ENCODE measurements at regions not wholly inside any gene's neighbourhood (a gene's known extent, or its start where the extent isn't known, plus 50 kb on each side); places are given as distances from the start of the nearest gene placed in this dataset.

DNA sequence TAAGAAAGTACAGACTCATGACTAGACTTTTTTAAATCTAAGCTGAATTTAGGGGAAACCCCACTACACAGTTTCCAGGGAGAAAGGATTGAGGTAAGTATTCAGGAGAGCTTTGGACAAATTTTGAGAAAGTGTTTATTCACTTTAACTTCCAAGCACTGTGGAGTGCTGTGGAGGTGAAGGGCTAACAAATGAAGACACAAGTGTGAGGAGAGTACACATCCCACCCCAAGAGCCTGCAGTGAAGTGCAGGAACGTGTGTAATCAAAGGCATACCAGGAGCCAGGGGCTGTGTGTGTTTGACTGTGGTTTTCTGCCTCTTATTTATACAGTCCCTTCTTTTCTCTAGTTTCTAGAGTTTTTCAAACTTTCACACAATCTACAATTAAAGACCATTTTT, 118.3 kb downstream of the CMPK2 start:
- H3K27ac ChIP-seq (ENCODE audit: low read length), result no peak overlapping the region
- no peak overlapping the region for H3K9ac ChIP-seq (ENCODE audit: low read length)
- H2AFZ ChIP-seq (ENCODE audit: low read length), result no peak overlapping the region
- TF ChIP-seq EZH2 (IDR thresholded peaks at IDR 0.05; ENCODE audit: low read length, unreplicated experiment), result no peak
- H3K27me3 ChIP-seq (ENCODE audit: low read length), result peaks cover 34% of the 10 kb centered on the region; the same call in 1 of the 2 replicates
- no peak overlapping the region for H3K4me2 ChIP-seq (ENCODE audit: low read length)
- no peaks in the 10 kb centered on the region for H4K20me1 ChIP-seq (ENCODE audit: low read length)
- POLR2A ChIA-PET (ENCODE audit: unreplicated experiment), result no interaction called here
- no peak overlapping the region for H3K4me3 ChIP-seq (ENCODE audit: low read length)
- BruUV-seq (replicated peaks), result no TSS peak
- DNase-seq (no peak), ATAC-seq (no peak)
- H3K4me1 ChIP-seq (ENCODE audit: insufficient read depth, low read length), result no peaks in the 10 kb centered on the region
- H3K79me2 ChIP-seq (ENCODE audit: low read length), result no peaks in the 10 kb centered on the region
- H3F3A ChIP-seq (ENCODE audit: low read length, unreplicated experiment), result no peaks in the 10 kb centered on the region
- no peaks in the 10 kb centered on the region for H3K36me3 ChIP-seq (ENCODE audit: low read depth, low read length)
- intact Hi-C loops (cut with micrococcal nuclease), result no loop called here
- CTCF ChIA-PET, result no interaction called here
- H3K9me3 ChIP-seq (ENCODE audit: low read length), result no peaks in the 10 kb centered on the region
- no peaks in the 10 kb centered on the region for H3K9me2 ChIP-seq (replicated peaks; ENCODE audit: low read length)

GRCh38 chr2:6748406-6749067, 117.2 kb downstream of the CMPK2 start:
- Histone ChIP-seq H3K9me2 (replicated peaks; ENCODE audit: low read length) (no peaks in the 10 kb centered on the region), H3K27me3 (ENCODE audit: low read length) (peaks cover 25% of the 10 kb centered on the region; the same call in 1 of the 2 replicates), H3K79me2 (ENCODE audit: low read length) (no peaks in the 10 kb centered on the region), H4K20me1 (ENCODE audit: low read length) (no peaks in the 10 kb centered on the region), H3K4me2 (ENCODE audit: low read length) (no peak overlapping the region), H3K36me3 (ENCODE audit: low read depth, low read length) (no peaks in the 10 kb centered on the region), H3K4me3 (ENCODE audit: low read length) (no peak overlapping the region), H3K4me1 (ENCODE audit: insufficient read depth, low read length) (no peaks in the 10 kb centered on the region), H3K27ac (ENCODE audit: low read length) (no peak overlapping the region), H3K9me3 (ENCODE audit: low read length) (no peaks in the 10 kb centered on the region), H2AFZ (ENCODE audit: low read length) (no peak overlapping the region), H3K9ac (ENCODE audit: low read length) (no peak overlapping the region), H3F3A (ENCODE audit: low read length, unreplicated experiment) (no peaks in the 10 kb centered on the region)
- TF ChIP-seq, protein P1, sequence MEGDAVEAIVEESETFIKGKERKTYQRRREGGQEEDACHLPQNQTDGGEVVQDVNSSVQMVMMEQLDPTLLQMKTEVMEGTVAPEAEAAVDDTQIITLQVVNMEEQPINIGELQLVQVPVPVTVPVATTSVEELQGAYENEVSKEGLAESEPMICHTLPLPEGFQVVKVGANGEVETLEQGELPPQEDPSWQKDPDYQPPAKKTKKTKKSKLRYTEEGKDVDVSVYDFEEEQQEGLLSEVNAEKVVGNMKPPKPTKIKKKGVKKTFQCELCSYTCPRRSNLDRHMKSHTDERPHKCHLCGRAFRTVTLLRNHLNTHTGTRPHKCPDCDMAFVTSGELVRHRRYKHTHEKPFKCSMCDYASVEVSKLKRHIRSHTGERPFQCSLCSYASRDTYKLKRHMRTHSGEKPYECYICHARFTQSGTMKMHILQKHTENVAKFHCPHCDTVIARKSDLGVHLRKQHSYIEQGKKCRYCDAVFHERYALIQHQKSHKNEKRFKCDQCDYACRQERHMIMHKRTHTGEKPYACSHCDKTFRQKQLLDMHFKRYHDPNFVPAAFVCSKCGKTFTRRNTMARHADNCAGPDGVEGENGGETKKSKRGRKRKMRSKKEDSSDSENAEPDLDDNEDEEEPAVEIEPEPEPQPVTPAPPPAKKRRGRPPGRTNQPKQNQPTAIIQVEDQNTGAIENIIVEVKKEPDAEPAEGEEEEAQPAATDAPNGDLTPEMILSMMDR (conservative IDR thresholded peaks at IDR 0.05; ENCODE audit: low read depth, low read length), result no peak
- TF ChIP-seq EZH2 (IDR thresholded peaks at IDR 0.05; ENCODE audit: low read length, unreplicated experiment) (no peak), EZH2phosphoT487 (IDR thresholded peaks at IDR 0.05; ENCODE audit: borderline replicate concordance, low read length) (no peak)
- intact Hi-C loops (cut with micrococcal nuclease), result no loop called here
- DNase-seq (no peak), ATAC-seq (no peak)
- no TSS peak for BruUV-seq (replicated peaks)
- ChIA-PET CTCF (no interaction called here), POLR2A (ENCODE audit: unreplicated experiment) (no interaction called here)

GRCh38 chr2:6749962-6750361, 115.7 kb downstream of the CMPK2 start:
- no peak overlapping the region for H3K27ac ChIP-seq (ENCODE audit: low read length)
- H3K9me2 ChIP-seq (replicated peaks; ENCODE audit: low read length), result no peaks in the 10 kb centered on the region
- no TSS peak for BruUV-seq (replicated peaks)
- H3K9me3 ChIP-seq (ENCODE audit: low read length), result no peaks in the 10 kb centered on the region
- ChIA-PET POLR2A (ENCODE audit: unreplicated experiment) (no interaction called here), CTCF (no interaction called here)
- intact Hi-C loops (cut with micrococcal nuclease), result no loop called here
- peaks cover 31% of the 10 kb centered on the region for H3K27me3 ChIP-seq (ENCODE audit: low read length)
- H3K79me2 ChIP-seq (ENCODE audit: low read length), result no peaks in the 10 kb centered on the region
- H3K36me3 ChIP-seq (ENCODE audit: low read depth, low read length), result no peaks in the 10 kb centered on the region
- no peaks in the 10 kb centered on the region for H3F3A ChIP-seq (ENCODE audit: low read length, unreplicated experiment)
- no peak overlapping the region for H3K4me2 ChIP-seq (ENCODE audit: low read length)
- no peak overlapping the region for H2AFZ ChIP-seq (ENCODE audit: low read length)
- H3K4me3 ChIP-seq (ENCODE audit: low read length), result no peak overlapping the region
- H3K4me1 ChIP-seq (ENCODE audit: insufficient read depth, low read length), result no peaks in the 10 kb centered on the region
- H4K20me1 ChIP-seq (ENCODE audit: low read length), result no peaks in the 10 kb centered on the region
- H3K9ac ChIP-seq (ENCODE audit: low read length), result no peak overlapping the region
- no peak for TF ChIP-seq EZH2 (IDR thresholded peaks at IDR 0.05; ENCODE audit: low read length, unreplicated experiment)
- TF ChIP-seq, protein P1 (conservative IDR thresholded peaks at IDR 0.05; ENCODE audit: low read depth, low read length), result no peak
- no peak for TF ChIP-seq EZH2phosphoT487 (IDR thresholded peaks at IDR 0.05; ENCODE audit: borderline replicate concordance, low read length)
- DNase-seq (no peak), ATAC-seq (no peak)
